Activated naive CD8-positive, alpha-beta T cell treated with anti-CD3 and anti-CD28 coated beads, Interleukin-2, amount 10 ng/mL, durations not matched to agents 7 days and 5 days (primary cell): ENCODE measurements at regions not wholly inside any gene's neighbourhood (a gene's known extent, or its start where the extent isn't known, plus 50 kb on each side); places are given as distances from the start of the nearest gene placed in this dataset.

Source experiments
- ATAC-seq: fragments of 150-1000 bp; cut with Tn5 transposase; one replicate; pipeline ENCODE4 v1.10.0; 2021; ENCODE audit warnings: low read depth, moderate library complexity
- POLR2A ChIA-PET: fragments of 350-600 bp; sonication (Branson Sonifier 250); formaldehyde crosslinking; loops from one replicate; lab custom pipeline; 2021; ENCODE audit warnings: antibody characterized with exemption; lab: Charles Lee
- DNase-seq: peaks from one replicate; pipeline ENCODE4 v3.0.0; 2021
- H3K27ac Mint-ChIP-seq: one replicate; pipeline ENCODE4 v1.8.0; 2022; ENCODE audit warnings: mild to moderate bottlenecking, mixed read lengths
- H3K27me3 Mint-ChIP-seq: one replicate; pipeline ENCODE4 v1.8.0; 2022; ENCODE audit warnings: mild to moderate bottlenecking, moderate library complexity, mixed read lengths
- H3K36me3 Mint-ChIP-seq: one replicate; pipeline ENCODE4 v1.8.0; 2021; ENCODE audit warnings: mild to moderate bottlenecking, mixed read lengths
- H3K4me1 Mint-ChIP-seq: one replicate; pipeline ENCODE4 v1.8.0; 2021; ENCODE audit warnings: mixed read lengths
- H3K4me3 Mint-ChIP-seq: one replicate; pipeline ENCODE4 v1.8.0; 2022; ENCODE audit warnings: mild to moderate bottlenecking, moderate library complexity, mixed read lengths
- H3K9me3 Mint-ChIP-seq: one replicate; pipeline ENCODE4 v1.8.0; 2021; ENCODE audit warnings: mixed read lengths

DNA sequence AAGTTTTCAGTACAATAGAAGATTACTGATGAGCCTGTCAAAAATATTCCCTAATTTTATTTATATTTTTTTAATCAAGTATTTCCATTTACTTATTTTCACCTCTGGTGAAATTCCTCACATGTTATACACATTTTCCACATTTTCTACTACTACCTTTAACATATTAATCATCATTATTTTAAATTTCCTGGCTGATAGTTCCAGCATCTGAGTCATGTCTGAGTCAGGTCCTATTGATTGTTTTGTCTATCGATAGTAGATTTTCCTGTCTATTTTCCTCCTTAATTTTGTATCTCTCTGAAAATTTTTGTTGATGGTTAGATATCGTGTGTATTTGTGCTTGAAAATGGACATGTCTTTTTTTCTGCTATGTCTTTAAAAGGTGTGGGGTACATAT lies 211.8 kb upstream of the DSEL start:
- no peak overlapping the region for H3K27ac Mint-ChIP-seq
- no peak overlapping the region for H3K4me3 Mint-ChIP-seq
- H3K4me1 Mint-ChIP-seq: no peaks in the 10 kb centered on the region
- no peaks in the 10 kb centered on the region for H3K36me3 Mint-ChIP-seq
- ATAC-seq (no peak), DNase-seq (no peak)
- H3K9me3 Mint-ChIP-seq: peaks cover 3% of the 10 kb centered on the region
- POLR2A ChIA-PET: no interaction called here
- no peaks in the 10 kb centered on the region for H3K27me3 Mint-ChIP-seq

DNA sequence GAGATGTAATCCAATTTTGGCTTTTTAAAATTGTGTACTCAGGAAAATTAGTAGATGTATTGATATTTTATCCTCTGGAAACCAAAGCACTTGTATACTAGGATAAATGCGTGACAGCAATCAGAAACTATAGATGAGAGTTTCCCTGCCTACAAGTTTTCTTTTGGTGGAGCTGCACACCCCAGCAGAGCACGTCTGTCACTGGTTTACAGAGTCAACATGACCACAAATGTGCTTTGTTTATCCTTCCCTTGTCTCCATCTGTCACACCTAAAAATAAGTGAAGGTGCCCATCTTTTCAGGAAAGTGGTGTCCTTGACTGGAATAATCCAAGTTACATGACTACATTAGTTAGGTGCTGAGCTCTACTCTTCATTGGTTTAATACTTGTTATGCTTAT lies 210.4 kb upstream of the DSEL start:
- no peak overlapping the region for H3K27ac Mint-ChIP-seq
- no peaks in the 10 kb centered on the region for H3K27me3 Mint-ChIP-seq
- ATAC-seq: no peak
- POLR2A ChIA-PET: no interaction called here
- no peak for DNase-seq
- no peak overlapping the region for H3K4me3 Mint-ChIP-seq
- H3K4me1 Mint-ChIP-seq: no peaks in the 10 kb centered on the region
- H3K36me3 Mint-ChIP-seq: no peaks in the 10 kb centered on the region
- peaks cover 3% of the 10 kb centered on the region for H3K9me3 Mint-ChIP-seq

DNA sequence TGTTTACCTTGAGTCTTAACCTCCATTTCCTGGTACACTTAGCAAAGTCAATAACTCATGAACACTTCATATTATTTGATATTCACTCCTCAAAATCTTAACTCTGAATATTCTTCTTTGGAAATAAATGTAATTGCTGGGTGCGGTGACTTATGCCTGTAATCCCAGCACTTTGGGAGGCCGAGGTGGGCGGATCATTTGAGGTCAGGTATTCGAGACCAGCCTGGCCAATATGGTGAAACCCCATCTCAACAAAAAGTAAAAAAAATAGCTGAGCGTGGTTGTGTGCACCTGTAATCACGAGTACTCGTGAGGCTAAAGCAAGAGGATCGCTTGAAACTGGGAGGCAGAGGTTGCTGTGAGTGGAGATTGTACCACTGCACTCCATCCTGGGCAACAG lies 201.3 kb upstream of the DSEL start:
- DNase-seq (no peak), ATAC-seq (no peak)
- no peaks in the 10 kb centered on the region for H3K4me1 Mint-ChIP-seq
- POLR2A ChIA-PET: no interaction called here
- H3K9me3 Mint-ChIP-seq: peaks cover 3% of the 10 kb centered on the region
- H3K36me3 Mint-ChIP-seq: no peaks in the 10 kb centered on the region
- no peak overlapping the region for H3K4me3 Mint-ChIP-seq
- H3K27ac Mint-ChIP-seq: no peak overlapping the region
- H3K27me3 Mint-ChIP-seq: peaks cover 2% of the 10 kb centered on the region

DNA sequence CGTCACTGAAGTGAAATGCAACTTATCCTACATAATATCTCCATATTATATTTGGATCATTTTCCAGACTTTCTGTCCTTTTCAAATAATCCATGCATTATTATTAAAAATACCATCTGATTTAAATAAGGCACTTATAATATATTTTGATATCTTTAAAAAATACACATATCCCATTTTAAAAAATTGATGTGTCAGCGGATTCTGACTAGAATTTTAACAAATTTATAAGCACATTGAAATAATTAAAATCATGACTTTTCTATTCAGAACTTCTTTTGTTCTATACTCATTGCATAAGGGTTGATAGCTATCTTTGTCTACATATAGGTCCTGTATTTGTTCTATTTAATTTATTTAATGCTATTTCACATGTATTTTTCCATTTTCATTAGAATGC lies 199.0 kb upstream of the DSEL start:
- peaks cover 2% of the 10 kb centered on the region for H3K27me3 Mint-ChIP-seq
- DNase-seq: no peak
- POLR2A ChIA-PET: no interaction called here

DNA sequence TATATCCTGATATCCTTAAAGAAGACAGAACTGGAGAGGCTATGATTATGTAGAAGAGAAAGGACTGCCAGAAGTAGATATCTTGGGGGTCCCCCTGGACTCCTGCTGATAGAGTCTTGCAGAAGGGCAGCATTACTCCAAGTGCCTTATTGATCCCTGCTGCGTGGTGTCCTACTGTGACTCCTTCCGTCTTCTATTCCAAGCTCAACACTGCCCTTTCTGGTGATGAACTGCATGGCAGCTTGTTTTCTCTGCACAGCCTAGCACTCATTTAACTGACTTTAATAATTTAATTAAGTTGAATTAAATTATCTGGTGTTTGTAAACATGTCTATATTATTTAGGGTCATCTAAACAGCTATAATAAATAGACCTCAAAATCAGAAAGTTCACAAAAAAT lies 194.1 kb upstream of the DSEL start:
- H3K36me3 Mint-ChIP-seq: no peaks in the 10 kb centered on the region
- peaks cover 2% of the 10 kb centered on the region for H3K27me3 Mint-ChIP-seq
- H3K4me3 Mint-ChIP-seq: no peak overlapping the region
- ATAC-seq (no peak), DNase-seq (no peak)
- H3K9me3 Mint-ChIP-seq: no peaks in the 10 kb centered on the region
- POLR2A ChIA-PET: no interaction called here
- no peaks in the 10 kb centered on the region for H3K4me1 Mint-ChIP-seq
- H3K27ac Mint-ChIP-seq: no peak overlapping the region

More for the DNA sequence above, 199.0 kb upstream of the DSEL start:
- no peak overlapping the region for H3K27ac Mint-ChIP-seq
- no peaks in the 10 kb centered on the region for H3K36me3 Mint-ChIP-seq
- H3K4me3 Mint-ChIP-seq: no peak overlapping the region
- no peak for ATAC-seq
- H3K9me3 Mint-ChIP-seq: no peaks in the 10 kb centered on the region
- H3K4me1 Mint-ChIP-seq: no peaks in the 10 kb centered on the region

DNA sequence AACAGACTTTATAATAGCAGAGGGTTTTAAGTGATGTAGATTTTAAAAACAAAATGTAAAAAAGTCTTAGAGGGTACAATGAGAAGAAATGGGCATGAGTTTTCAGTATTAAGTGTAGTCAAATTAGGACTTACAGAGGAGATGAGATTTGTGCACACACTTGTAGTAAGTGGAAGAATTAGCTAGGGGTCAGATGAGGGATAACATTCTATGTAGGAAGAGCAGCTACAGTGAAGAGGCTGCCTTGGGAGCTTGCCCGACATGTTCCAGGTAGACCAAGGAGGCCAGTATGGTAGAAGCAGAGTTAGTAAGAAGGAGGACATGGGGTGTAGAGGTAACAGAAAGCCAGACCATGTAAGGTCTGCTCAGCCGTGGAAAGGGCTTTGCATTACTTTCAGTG lies 189.2 kb upstream of the DSEL start:
- no peak overlapping the region for H3K4me3 Mint-ChIP-seq

DNA sequence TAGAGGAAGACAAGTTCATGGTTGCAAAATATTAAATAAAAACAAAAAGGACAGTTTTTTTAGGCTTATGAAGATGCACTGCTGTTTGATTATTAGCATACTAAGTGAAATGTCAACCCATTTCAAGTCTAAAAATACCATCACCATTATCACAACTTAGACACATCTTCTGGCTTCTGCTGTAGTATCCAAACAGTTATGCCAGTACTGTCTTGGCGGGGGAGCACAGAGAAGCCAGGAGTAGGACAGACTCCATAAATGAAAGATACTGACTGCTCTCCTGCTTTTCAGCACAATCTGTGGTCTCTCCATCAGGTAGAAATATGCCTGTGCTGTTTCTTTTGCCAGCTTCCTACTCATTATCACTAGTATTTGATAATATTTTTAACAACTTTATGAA lies 179.2 kb upstream of the DSEL start:
- H3K9me3 Mint-ChIP-seq: no peaks in the 10 kb centered on the region
- DNase-seq: no peak
- H3K27ac Mint-ChIP-seq: no peak overlapping the region
- POLR2A ChIA-PET: no interaction called here
- no peaks in the 10 kb centered on the region for H3K27me3 Mint-ChIP-seq
- H3K4me1 Mint-ChIP-seq: no peaks in the 10 kb centered on the region
- H3K36me3 Mint-ChIP-seq: no peaks in the 10 kb centered on the region
- no peak overlapping the region for H3K4me3 Mint-ChIP-seq
- no peak for ATAC-seq

More for the DNA sequence above, 189.2 kb upstream of the DSEL start:
- Mint-ChIP-seq H3K36me3 (no peaks in the 10 kb centered on the region), H3K27me3 (no peaks in the 10 kb centered on the region), H3K9me3 (no peaks in the 10 kb centered on the region), H3K27ac (no peak overlapping the region), H3K4me1 (no peaks in the 10 kb centered on the region)
- POLR2A ChIA-PET: no interaction called here
- ATAC-seq (no peak), DNase-seq (no peak)

DNA sequence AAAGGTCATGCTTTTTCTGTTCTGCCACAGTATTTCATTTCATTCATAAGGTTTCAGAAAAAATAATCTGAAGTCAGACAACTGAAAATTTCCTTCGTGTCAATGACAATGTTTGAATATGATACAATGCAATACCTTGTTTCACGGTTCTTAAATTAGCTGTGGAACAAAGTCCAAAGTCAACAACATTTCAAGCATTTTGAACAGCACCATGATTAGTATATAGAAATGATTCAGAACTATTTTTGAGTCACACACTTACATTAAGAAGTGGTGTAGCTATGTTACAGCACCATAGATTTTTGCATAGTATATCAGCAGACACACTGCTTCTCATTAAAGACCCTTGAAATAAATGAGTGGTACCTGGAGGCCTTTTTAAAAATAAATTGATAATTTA lies 178.3 kb upstream of the DSEL start:
- no peaks in the 10 kb centered on the region for H3K4me1 Mint-ChIP-seq
- ATAC-seq: no peak
- H3K36me3 Mint-ChIP-seq: no peaks in the 10 kb centered on the region
- H3K4me3 Mint-ChIP-seq: no peak overlapping the region
- no peak overlapping the region for H3K27ac Mint-ChIP-seq
- H3K9me3 Mint-ChIP-seq: no peaks in the 10 kb centered on the region
- no peak for DNase-seq
- no peaks in the 10 kb centered on the region for H3K27me3 Mint-ChIP-seq
- POLR2A ChIA-PET: no interaction called here

DNA sequence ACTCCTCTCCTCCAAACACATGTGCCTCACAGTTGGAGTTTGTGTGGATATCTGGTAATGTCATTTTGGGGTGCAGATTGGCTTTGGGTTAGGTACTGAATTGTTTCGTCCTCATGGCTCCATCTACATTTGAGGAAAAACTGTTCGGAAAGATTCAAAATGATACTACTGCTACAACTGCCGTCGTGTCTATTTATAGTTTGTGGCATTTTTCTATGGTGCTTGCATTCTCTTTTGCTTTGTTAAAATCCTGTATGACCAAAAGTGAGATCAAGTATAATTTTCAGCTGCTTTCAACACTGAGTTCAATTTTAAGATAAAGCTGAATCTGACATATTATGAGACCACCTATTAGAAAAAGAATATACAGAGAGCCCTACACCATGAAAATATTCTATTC lies 176.3 kb upstream of the DSEL start:
- H3K4me3 Mint-ChIP-seq: no peak overlapping the region
- no peak for DNase-seq
- POLR2A ChIA-PET: no interaction called here
- H3K27ac Mint-ChIP-seq: no peak overlapping the region
- no peaks in the 10 kb centered on the region for H3K27me3 Mint-ChIP-seq
- no peak for ATAC-seq
- no peaks in the 10 kb centered on the region for H3K36me3 Mint-ChIP-seq
- no peaks in the 10 kb centered on the region for H3K4me1 Mint-ChIP-seq
- peaks cover 1% of the 10 kb centered on the region for H3K9me3 Mint-ChIP-seq

DNA sequence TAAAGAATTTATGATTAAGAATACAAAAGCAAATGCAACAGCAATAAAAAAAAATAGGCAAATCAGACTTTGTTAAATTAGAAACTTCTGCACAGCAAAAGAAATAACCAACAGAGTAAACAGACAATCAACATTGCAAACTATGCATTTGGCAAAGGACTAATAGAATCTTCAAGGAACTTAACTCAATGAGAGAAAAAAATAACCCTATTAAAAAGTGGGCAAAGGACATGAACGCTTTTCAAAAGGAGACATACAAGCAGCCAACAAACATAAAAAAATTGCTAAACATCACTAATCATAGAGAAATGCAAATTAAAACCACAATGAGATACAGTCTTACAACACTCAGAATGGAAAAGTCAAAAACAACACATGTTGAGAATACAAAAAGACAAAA lies 166.0 kb upstream of the DSEL start:
- Mint-ChIP-seq H3K9me3 (peaks cover 2% of the 10 kb centered on the region), H3K36me3 (no peaks in the 10 kb centered on the region), H3K27ac (no peak overlapping the region), H3K4me1 (no peaks in the 10 kb centered on the region), H3K4me3 (no peak overlapping the region), H3K27me3 (no peaks in the 10 kb centered on the region)
- POLR2A ChIA-PET: no interaction called here
- DNase-seq (no peak), ATAC-seq (no peak)

DNA sequence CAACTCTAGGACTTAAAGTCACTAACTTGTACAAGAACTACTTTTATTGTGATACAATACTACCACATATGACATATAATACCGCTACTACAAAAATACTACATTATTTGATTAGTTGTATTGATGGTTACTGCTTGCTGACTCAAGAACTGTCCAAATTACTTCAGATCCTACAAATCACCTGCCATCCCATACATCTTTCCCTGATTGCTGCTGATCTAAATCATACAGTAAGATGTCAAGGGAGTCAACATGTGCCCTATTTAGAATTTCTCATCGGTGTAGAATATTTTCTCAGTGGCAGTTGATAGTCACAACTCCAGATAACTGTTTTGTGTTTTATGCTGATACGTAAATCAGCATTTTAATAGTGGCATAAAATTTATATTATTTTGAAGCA lies 161.0 kb upstream of the DSEL start:
- Mint-ChIP-seq H3K27ac (no peak overlapping the region), H3K4me1 (no peaks in the 10 kb centered on the region), H3K27me3 (peaks cover 2% of the 10 kb centered on the region), H3K36me3 (no peaks in the 10 kb centered on the region), H3K4me3 (no peak overlapping the region), H3K9me3 (peaks cover 2% of the 10 kb centered on the region)
- DNase-seq: no peak
- POLR2A ChIA-PET: no interaction called here
- ATAC-seq: no peak

DNA sequence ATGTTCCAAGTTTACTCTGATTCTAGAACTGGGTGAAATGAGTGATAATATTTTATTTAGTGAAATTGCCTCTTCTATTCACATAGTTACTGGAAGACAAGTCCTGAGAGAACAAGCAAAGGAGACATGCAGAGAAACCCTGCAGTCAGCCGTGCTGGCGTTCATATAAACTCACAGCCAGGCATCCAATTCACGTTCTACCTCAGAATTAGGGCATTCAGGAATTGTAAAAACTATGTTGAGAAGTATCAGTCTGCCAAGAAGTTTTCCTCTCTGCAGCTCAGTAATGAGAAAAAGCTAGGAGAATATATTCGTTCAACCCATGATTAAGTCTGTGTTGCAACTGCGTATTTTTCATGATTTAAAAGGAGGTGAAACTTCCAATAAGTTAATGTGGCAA lies 156.2 kb upstream of the DSEL start:
- no peak for ATAC-seq
- Mint-ChIP-seq H3K36me3 (no peaks in the 10 kb centered on the region), H3K4me3 (no peak overlapping the region), H3K27me3 (peaks cover 2% of the 10 kb centered on the region), H3K27ac (no peak overlapping the region), H3K9me3 (no peaks in the 10 kb centered on the region), H3K4me1 (no peaks in the 10 kb centered on the region)
- no peak for DNase-seq
- POLR2A ChIA-PET: no interaction called here

DNA sequence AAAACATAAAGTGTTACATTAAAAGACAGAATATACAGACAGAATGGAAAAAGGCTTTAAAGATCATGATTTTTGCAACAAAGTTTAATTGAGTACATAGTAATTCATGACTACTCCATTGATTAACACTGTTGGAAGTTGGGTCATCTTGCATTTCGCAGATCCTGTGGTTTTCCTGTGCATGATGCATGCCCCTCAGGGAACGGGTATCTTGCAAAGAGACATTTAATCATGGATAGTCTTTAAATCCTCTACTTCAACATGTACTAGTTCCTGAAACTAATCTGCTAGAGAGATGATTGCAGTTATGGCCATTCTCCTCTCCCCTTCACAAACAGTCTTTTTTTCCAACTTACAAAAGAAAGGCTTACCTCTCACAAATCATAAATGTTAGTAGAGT lies 155.6 kb upstream of the DSEL start:
- Mint-ChIP-seq H3K4me1 (no peaks in the 10 kb centered on the region), H3K9me3 (no peaks in the 10 kb centered on the region), H3K27me3 (peaks cover 2% of the 10 kb centered on the region), H3K4me3 (no peak overlapping the region), H3K27ac (no peak overlapping the region), H3K36me3 (no peaks in the 10 kb centered on the region)
- POLR2A ChIA-PET: no interaction called here
- ATAC-seq (no peak), DNase-seq (no peak)

DNA sequence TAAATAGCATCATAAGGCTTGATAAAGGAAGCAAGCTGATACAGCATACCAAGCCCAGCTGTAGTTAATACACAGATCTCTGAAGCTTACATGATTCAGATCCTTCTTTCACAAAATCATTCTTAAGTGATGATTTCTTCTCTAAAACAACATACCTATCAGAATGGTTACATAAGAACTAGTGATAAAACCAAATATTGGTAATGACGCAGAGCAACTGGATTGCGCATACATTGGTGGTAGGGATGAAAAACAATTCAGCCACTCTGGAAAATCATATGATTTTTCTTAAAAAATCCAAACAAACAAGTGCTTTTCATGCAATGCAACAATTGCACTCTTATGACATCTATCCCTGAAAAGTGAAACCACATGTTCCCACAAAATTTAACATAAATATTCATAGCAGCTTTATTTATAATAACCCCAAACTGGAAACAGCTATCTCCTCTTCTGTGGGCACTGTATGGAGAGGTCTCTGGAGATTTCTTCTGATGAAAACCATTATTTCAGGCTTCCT lies 153.6 kb upstream of the DSEL start:
- no peaks in the 10 kb centered on the region for H3K9me3 Mint-ChIP-seq
- H3K36me3 Mint-ChIP-seq: no peaks in the 10 kb centered on the region
- peaks cover 2% of the 10 kb centered on the region for H3K27me3 Mint-ChIP-seq
- POLR2A ChIA-PET: no interaction called here
- no peak overlapping the region for H3K4me3 Mint-ChIP-seq
- H3K27ac Mint-ChIP-seq: no peak overlapping the region
- H3K4me1 Mint-ChIP-seq: no peaks in the 10 kb centered on the region
- DNase-seq (no peak), ATAC-seq (no peak)

DNA sequence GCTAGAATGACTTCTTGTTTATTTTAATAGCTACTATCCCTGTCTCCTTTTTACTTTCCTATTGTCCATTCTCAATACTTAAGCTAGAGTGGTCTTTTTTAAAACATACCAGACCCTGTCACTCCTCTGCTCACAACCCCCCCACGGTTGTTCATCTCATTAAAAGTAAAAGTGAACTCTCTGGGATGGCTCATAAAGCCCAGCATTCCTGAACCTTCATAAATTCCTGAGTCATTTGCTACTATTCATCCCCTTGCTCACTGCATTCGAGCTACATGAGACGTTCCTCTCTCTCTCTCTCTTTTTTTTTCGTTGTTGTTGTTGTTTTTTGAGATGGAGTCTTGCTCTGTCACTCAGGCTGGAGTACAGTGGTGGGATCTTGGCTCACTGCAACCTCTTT lies 148.7 kb upstream of the DSEL start:
- ATAC-seq (no peak), DNase-seq (no peak)
- Mint-ChIP-seq H3K9me3 (no peaks in the 10 kb centered on the region), H3K27me3 (no peaks in the 10 kb centered on the region), H3K27ac (no peak overlapping the region), H3K36me3 (no peaks in the 10 kb centered on the region), H3K4me1 (no peaks in the 10 kb centered on the region), H3K4me3 (no peak overlapping the region)
- POLR2A ChIA-PET: no interaction called here
